LNCaP clone FGC (cell line): ENCODE measurements at regions not wholly inside any gene's neighbourhood (a gene's known extent, or its start where the extent isn't known, plus 50 kb on each side); places are given as distances from the start of the nearest gene placed in this dataset.

ENCODE experiments used
- DNase-seq: peaks from one replicate; pipeline ENCODE4 v3.0.0-alpha.2; 2011; ENCODE audit warnings: low read depth
- H3K4me3 ChIP-seq: 2 replicates; pipeline ENCODE4 v1.5.1; 2011; ENCODE audit warnings: mild to moderate bottlenecking, low read depth, low read length, control low read depth
- CTCF ChIP-seq: IDR thresholded peaks from 2 replicates; pipeline ENCODE4 v1.5.1; 2012; ENCODE audit warnings: mild to moderate bottlenecking; ENCODE audit not compliant: control insufficient read depth, insufficient read depth; ENCODE audit errors: extremely low read depth

GRCh38 chr9:31243386-31243785, 1141.1 kb upstream of the ACO1 start:
- DNase-seq = no peak
- no peak for TF ChIP-seq CTCF

DNA sequence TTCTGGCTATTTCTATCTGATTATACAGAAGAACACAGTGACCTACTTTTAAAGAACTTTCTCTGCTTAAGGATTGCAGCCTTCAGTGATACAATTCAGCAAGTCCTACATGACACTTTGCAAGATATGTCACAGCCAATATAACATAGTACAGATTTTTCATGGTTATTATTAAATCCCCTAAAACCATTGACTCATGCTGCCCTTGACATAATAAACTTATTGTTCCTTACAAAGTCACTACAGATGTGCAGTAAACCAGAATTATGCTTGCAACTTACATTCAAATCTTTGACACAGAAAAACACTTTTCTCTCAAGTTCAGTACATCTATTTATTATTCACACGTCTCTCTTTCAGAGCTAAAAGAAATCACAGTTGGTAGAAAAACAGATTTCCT, 1136.3 kb upstream of the ACO1 start:
- TF ChIP-seq CTCF = no peak
- DNase-seq = no peak
- H3K4me3 ChIP-seq = no peak overlapping the region

More at GRCh38 chr9:31243386-31243785, 1141.1 kb upstream of the ACO1 start:
- H3K4me3 ChIP-seq = no peak overlapping the region

DNA sequence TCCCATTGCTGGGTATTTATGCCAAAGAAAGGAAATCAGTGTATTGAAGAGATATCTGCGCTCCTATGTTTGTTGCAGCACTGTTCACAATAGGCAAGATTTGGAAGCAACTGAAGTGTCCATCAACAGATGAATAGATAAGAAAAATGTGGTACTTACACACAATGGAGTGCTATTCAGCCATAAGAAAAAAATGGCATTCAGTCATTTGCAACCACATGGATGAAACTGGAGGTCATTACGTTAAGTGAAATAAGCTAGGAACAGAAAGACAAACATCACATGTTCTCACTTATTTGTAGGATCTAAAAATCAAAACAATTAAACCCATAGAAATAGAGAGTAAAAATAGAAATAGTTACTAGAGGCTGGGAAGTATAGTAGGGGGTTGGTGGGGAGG, 1133.1 kb upstream of the ACO1 start:
- no peak for TF ChIP-seq CTCF
- H3K4me3 ChIP-seq = no peak overlapping the region
- DNase-seq = no peak

GRCh38 chr9:31253800-31254762, 1130.4 kb upstream of the ACO1 start:
- no peak overlapping the region for H3K4me3 ChIP-seq
- TF ChIP-seq CTCF = no peak
- DNase-seq = no peak

- TF ChIP-seq CTCF = no peak
- H3K4me3 ChIP-seq = no peak overlapping the region
- no peak for DNase-seq
Measured at GRCh38 chr9:31255211-31255610, 1129.2 kb upstream of the ACO1 start.

GRCh38 chr9:31259824-31260223, 1124.6 kb upstream of the ACO1 start:
- no peak for DNase-seq
- no peak for TF ChIP-seq CTCF
- no peak overlapping the region for H3K4me3 ChIP-seq
